ENCODE measurements at regions not wholly inside any gene's neighbourhood (a gene's known extent, or its start where the extent isn't known, plus 50 kb on each side); places are given as distances from the start of the nearest gene placed in this dataset.

- TF ChIP-seq CTCF (IDR thresholded peaks at IDR 0.05) (no peak), MAX (IDR thresholded peaks at IDR 0.05; ENCODE audit: low read depth) (no peak), YY1 (IDR thresholded peaks at IDR 0.05; ENCODE audit: low read depth) (no peak), RFX5 (IDR thresholded peaks at IDR 0.05; ENCODE audit: low read length) (no peak), EP300 (IDR thresholded peaks at IDR 0.05; ENCODE audit: borderline replicate concordance in 1 of 2, low read depth in 1 of 2, low read length in 1 of 2) (no peak), RCOR1 (IDR thresholded peaks at IDR 0.05; ENCODE audit: low read length) (no peak), ZBTB33 (IDR thresholded peaks at IDR 0.05; ENCODE audit: borderline replicate concordance, low read depth) (no peak), USF1 (IDR thresholded peaks at IDR 0.05; ENCODE audit: borderline replicate concordance, low read depth) (no peak), EZH2phosphoT487 (IDR thresholded peaks at IDR 0.05; ENCODE audit: borderline replicate concordance, low read depth) (no peak), REST (IDR thresholded peaks at IDR 0.05; ENCODE audit: low read depth, low read length) (no peak), USF2 (IDR thresholded peaks at IDR 0.05; ENCODE audit: borderline replicate concordance, low read depth, low read length) (no peak), JUND (IDR thresholded peaks at IDR 0.05) (no peak)
These were observed 285.7 kb downstream of the RMST start for GRCh38 chr12:97748298-97748697.

Data from SK-N-SH (cell line).